ENCODE measurements at regions not wholly inside any gene's neighbourhood (a gene's known extent, or its start where the extent isn't known, plus 50 kb on each side); places are given as distances from the start of the nearest gene placed in this dataset.

GRCh38 chr5:86838083-86838482 is 220.3 kb downstream of the COX7C start:
- H3K4me3 ChIP-seq (ENCODE audit: low read depth, low read length) = no peak overlapping the region
- DNase-seq (ENCODE audit: low read depth) = no peak
- TF ChIP-seq CTCF (IDR thresholded peaks at IDR 0.05; ENCODE audit: low read depth, low read length, missing control alignments) = no peak

- no peak for DNase-seq (ENCODE audit: low read depth)
- H3K4me3 ChIP-seq (ENCODE audit: low read depth, low read length) = no peak overlapping the region
- TF ChIP-seq CTCF (IDR thresholded peaks at IDR 0.05; ENCODE audit: low read depth, low read length, missing control alignments) = no peak
These were observed 223.4 kb downstream of the COX7C start for GRCh38 chr5:86841000-86841644.

GRCh38 chr5:86858442-86858841 is 240.7 kb downstream of the COX7C start:
- no peak for TF ChIP-seq CTCF (IDR thresholded peaks at IDR 0.05; ENCODE audit: low read depth, low read length, missing control alignments)
- DNase-seq (ENCODE audit: low read depth) = no peak
- H3K4me3 ChIP-seq (ENCODE audit: low read depth, low read length) = no peak overlapping the region

GRCh38 chr5:86861512-86861911 is 243.8 kb downstream of the COX7C start:
- TF ChIP-seq CTCF (IDR thresholded peaks at IDR 0.05; ENCODE audit: low read depth, low read length, missing control alignments) = no peak
- DNase-seq (ENCODE audit: low read depth) = no peak
- H3K4me3 ChIP-seq (ENCODE audit: low read depth, low read length) = no peak overlapping the region

- DNase-seq (ENCODE audit: low read depth) = no peak
- no peak overlapping the region for H3K4me3 ChIP-seq (ENCODE audit: low read depth, low read length)
- no peak for TF ChIP-seq CTCF (IDR thresholded peaks at IDR 0.05; ENCODE audit: low read depth, low read length, missing control alignments)
These were observed 244.4 kb downstream of the COX7C start for GRCh38 chr5:86862093-86862492.

GRCh38 chr5:86864051-86864450 is 246.3 kb downstream of the COX7C start:
- no peak for TF ChIP-seq CTCF (IDR thresholded peaks at IDR 0.05; ENCODE audit: low read depth, low read length, missing control alignments)
- no peak overlapping the region for H3K4me3 ChIP-seq (ENCODE audit: low read depth, low read length)
- no peak for DNase-seq (ENCODE audit: low read depth)

- TF ChIP-seq CTCF (IDR thresholded peaks at IDR 0.05; ENCODE audit: low read depth, low read length, missing control alignments) = no peak
- H3K4me3 ChIP-seq (ENCODE audit: low read depth, low read length) = no peak overlapping the region
- DNase-seq (ENCODE audit: low read depth) = no peak
These were observed 247.6 kb downstream of the COX7C start for GRCh38 chr5:86865256-86865785.

Data from GM12864 (cell line).